ENCODE measurements at regions not wholly inside any gene's neighbourhood (a gene's known extent, or its start where the extent isn't known, plus 50 kb on each side); places are given as distances from the start of the nearest gene placed in this dataset.

- H3K4me1 ChIP-seq: no peaks in the 10 kb centered on the region
- no peak for TF ChIP-seq CTCF (IDR thresholded peaks at IDR 0.05)
- TF ChIP-seq POLR2A (IDR thresholded peaks at IDR 0.05): no peak
- intact Hi-C loops (cut with DNase I; ENCODE audit: low total_unique reads): no loop called here
- no peaks in the 10 kb centered on the region for H3K36me3 ChIP-seq
- no peaks in the 10 kb centered on the region for H3K27me3 ChIP-seq
- H3K27ac ChIP-seq: no peak overlapping the region
- no peak overlapping the region for H3K4me3 ChIP-seq
- no peak for DNase-seq
- no peaks in the 10 kb centered on the region for H3K9me3 ChIP-seq
These were observed 116.0 kb upstream of the TMPRSS2 start for GRCh38 chr21:41623945-41624344.

- no peak for DNase-seq
- TF ChIP-seq POLR2A (IDR thresholded peaks at IDR 0.05) (no peak), CTCF (IDR thresholded peaks at IDR 0.05) (no peak)
- intact Hi-C loops (cut with DNase I; ENCODE audit: low total_unique reads): no loop called here
These were observed 115.0 kb upstream of the TMPRSS2 start for GRCh38 chr21:41622831-41623548.

GRCh38 chr21:41622201-41622600 is 114.2 kb upstream of the TMPRSS2 start:
- Histone ChIP-seq H3K9me3 (no peaks in the 10 kb centered on the region), H3K4me1 (no peaks in the 10 kb centered on the region), H3K27ac (no peak overlapping the region), H3K36me3 (no peaks in the 10 kb centered on the region), H3K27me3 (no peaks in the 10 kb centered on the region), H3K4me3 (no peak overlapping the region)
- intact Hi-C loops (cut with DNase I; ENCODE audit: low total_unique reads): no loop called here
- TF ChIP-seq CTCF (IDR thresholded peaks at IDR 0.05) (no peak), POLR2A (IDR thresholded peaks at IDR 0.05) (no peak)
- DNase-seq: no peak

More at GRCh38 chr21:41622831-41623548, 115.0 kb upstream of the TMPRSS2 start:
- Histone ChIP-seq H3K27me3 (no peaks in the 10 kb centered on the region), H3K9me3 (no peaks in the 10 kb centered on the region), H3K4me1 (no peaks in the 10 kb centered on the region), H3K4me3 (no peak overlapping the region), H3K27ac (no peak overlapping the region), H3K36me3 (no peaks in the 10 kb centered on the region)

GRCh38 chr21:41621513-41621912 is 113.6 kb upstream of the TMPRSS2 start:
- Histone ChIP-seq H3K36me3 (no peaks in the 10 kb centered on the region), H3K9me3 (no peaks in the 10 kb centered on the region), H3K4me3 (no peak overlapping the region), H3K4me1 (no peaks in the 10 kb centered on the region), H3K27me3 (no peaks in the 10 kb centered on the region), H3K27ac (no peak overlapping the region)
- TF ChIP-seq POLR2A (IDR thresholded peaks at IDR 0.05): no peak
- no peak for TF ChIP-seq CTCF (IDR thresholded peaks at IDR 0.05)
- no peak for DNase-seq
- intact Hi-C loops (cut with DNase I; ENCODE audit: low total_unique reads): no loop called here

- no peak for DNase-seq
- Histone ChIP-seq H3K36me3 (no peaks in the 10 kb centered on the region), H3K9me3 (no peaks in the 10 kb centered on the region), H3K4me1 (no peaks in the 10 kb centered on the region), H3K27me3 (no peaks in the 10 kb centered on the region), H3K27ac (no peak overlapping the region), H3K4me3 (no peak overlapping the region)
- TF ChIP-seq CTCF (IDR thresholded peaks at IDR 0.05) (no peak), POLR2A (IDR thresholded peaks at IDR 0.05) (no peak)
- intact Hi-C loops (cut with DNase I; ENCODE audit: low total_unique reads): no loop called here
These were observed 113.0 kb upstream of the TMPRSS2 start for GRCh38 chr21:41620982-41621381.

Data from uterus (tissue), 3 donors.